GM18868 (cell line): ENCODE measurements at regions not wholly inside any gene's neighbourhood (a gene's known extent, or its start where the extent isn't known, plus 50 kb on each side); places are given as distances from the start of the nearest gene placed in this dataset.
"Not testable (repeated sequence)": the region's sequence is repeated elsewhere in the genome, so short reads cannot be mapped to it uniquely, and the experiment has no call there.

ENCODE experiments used
- ATAC-seq: cut with Tn5 transposase; IDR thresholded peaks from one replicate; pipeline ENCODE4 v1.9.1; 2021; ENCODE audit warnings: mild to moderate bottlenecking, moderate library complexity; ENCODE audit not compliant: unreplicated experiment

GRCh38 chr9:93879662-93880407 is 75.3 kb downstream of the BARX1 start:
- ATAC-seq: not testable (repeated sequence)

DNA sequence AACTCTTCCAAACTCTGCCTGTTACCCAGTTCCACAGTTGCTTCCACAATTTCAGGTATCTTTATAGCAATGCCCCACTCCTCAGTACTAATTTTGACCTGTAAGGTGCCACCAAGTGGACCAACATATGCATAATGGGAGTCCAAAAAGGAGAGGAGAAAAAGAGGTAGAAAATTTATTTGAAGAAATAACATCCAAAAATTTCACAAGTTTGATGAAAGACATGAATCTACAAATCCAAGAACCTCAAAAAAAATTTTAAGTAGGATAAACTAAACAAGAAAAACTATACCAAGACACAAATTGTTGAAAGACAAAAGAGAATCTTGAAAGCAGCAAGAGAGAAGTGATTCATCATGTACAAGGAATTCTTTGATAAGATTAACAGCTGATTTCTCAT is 79.8 kb downstream of the BARX1 start:
- no peak for ATAC-seq

GRCh38 chr9:93874242-93874641 is 80.9 kb downstream of the BARX1 start:
- no peak for ATAC-seq

- no peak for ATAC-seq
Observed at GRCh38 chr9:93871286-93871685, 83.9 kb downstream of the BARX1 start.

DNA sequence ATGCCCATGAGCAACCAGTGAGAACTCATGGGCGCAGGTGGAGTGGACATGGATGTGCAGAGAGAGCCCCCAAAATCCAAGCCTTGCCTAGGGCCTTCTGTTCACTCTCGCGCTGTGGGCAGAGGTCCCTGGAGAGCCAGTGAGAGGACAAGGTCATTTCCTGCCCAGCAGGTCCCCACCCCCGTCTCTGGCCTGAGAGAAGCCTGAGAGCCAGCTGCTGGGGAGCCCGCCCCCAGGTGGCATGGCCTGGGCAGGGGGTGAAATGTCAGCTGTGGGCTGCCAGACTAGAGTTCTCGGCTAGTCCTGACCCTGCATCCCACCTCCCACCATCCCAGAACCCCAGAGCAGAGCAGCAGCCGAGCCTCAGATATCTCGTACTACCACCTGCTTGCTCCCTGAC is 85.3 kb downstream of the BARX1 start:
- ATAC-seq: no peak

DNA sequence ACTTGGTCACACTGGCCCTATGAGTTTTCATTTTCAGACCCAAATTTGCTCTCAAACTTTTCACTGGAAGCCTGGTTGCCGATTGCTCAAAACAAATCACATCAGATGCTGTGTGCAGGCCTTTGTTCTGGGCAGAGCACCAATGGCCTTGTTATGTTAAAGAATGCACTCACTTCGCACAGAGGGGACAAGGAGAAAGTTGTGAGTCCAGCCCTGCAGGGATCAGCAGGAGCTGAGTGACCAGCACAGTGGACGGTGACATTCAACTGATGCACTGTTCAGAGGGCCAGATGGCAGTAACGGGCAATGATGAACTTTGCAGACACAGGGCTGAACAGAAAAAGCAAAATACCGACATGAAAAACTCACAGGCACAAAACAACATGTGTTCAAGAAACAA is 86.1 kb downstream of the BARX1 start:
- ATAC-seq: no peak

GRCh38 chr9:93865716-93866115 is 89.4 kb downstream of the BARX1 start:
- no peak for ATAC-seq

DNA sequence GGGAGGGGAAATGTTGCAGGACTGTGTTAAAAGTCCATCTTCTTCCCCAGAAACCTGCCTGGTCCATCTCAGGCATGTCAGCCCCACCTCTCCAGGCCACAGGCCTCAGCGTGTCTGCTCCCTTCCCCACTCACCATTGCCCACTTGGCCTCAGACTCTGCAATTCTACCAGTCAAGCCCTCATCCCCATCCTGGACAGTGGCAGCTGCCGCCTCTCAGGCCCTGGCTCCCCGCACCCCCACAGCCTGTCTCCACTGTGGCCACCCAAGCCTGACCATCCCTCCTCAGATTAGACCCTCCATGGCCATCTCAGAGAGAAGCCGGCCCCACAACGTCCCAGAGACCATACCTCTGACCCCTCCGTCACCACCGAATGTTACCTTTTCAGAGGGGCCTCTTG is 89.9 kb downstream of the BARX1 start:
- no peak for ATAC-seq

GRCh38 chr9:93864840-93865239 is 90.3 kb downstream of the BARX1 start:
- no peak for ATAC-seq

DNA sequence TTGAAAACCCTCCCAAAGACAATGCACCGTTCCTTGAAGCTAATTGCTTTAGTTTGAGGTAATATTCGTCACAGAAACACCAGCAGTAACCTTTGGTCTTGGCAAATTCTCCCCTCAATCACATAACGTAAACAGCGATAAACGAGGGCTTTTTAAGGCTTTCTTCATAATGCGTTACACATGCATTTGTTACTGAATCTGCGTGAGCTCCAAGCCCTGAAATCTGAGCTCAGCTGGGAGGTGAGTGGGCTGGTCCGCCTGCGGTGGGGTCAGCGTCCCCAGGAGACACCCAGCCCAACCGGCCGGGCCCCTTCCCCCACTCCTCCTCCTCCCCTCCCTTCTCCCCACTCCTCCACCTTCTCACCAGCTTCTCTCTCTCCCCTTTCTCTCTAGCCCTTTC is 91.1 kb downstream of the BARX1 start:
- ATAC-seq: no peak

DNA sequence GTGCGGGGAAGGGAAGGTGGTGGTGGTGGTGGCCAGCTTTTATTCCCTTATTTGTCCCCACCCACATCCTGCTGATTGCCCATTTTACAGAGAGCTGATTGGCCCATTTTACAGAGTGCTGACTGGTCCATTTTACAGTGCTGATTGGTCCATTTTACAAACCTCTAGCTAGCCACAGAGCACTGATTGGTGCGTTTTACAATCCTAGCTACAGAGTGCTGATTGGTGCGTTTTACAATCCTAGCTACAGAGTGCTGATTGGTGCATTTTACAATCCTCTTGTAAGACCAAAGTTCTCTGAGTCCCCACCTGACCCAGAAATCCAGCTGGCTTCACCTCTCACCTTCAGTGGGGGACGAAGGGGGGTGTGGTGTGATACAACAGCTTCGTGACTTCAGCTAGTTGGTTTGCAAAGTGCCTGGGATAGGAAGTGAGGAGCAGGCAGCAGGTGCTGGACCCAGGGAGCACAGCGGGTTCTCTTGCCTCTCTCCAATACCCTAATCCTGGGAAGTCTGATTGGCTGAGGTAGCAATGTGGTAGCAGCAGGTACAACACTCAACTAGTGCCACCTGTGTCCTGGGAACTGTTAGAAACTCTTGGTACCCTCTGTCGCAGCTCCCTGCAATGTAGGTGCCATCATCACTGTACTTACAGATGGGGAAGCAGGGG is 92.1 kb downstream of the BARX1 start:
- ATAC-seq: no peak

DNA sequence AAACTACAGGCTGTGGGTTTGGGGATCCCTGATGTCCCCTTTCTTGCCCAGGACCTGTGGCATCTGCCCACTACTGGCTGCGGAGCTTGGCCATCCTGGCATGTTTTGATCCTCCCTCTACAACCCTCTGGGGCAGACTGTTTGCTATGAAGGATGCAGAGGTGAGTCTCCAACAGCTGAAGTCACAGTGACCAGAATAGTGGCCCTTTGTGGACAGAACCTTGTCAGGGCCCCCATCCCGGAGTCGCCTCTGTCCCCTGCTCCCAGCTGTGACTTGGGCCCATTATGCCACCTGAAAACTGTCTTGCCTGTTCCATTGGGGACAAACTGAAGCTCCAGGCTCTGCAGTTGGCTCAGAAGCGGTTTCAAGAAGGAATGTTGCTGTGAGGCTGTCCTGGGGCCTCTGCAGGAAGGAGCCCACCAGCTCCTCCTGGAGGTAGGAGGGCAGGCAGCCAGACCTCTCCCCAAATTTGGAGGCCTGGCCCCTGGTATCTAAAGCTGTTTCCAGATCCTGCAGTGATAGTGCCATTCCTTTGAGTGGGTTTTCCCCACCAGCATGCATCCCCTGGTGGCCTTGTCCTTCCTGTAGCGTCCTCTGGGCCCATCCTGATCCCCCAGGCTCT is 93.3 kb downstream of the BARX1 start:
- ATAC-seq: no peak

DNA sequence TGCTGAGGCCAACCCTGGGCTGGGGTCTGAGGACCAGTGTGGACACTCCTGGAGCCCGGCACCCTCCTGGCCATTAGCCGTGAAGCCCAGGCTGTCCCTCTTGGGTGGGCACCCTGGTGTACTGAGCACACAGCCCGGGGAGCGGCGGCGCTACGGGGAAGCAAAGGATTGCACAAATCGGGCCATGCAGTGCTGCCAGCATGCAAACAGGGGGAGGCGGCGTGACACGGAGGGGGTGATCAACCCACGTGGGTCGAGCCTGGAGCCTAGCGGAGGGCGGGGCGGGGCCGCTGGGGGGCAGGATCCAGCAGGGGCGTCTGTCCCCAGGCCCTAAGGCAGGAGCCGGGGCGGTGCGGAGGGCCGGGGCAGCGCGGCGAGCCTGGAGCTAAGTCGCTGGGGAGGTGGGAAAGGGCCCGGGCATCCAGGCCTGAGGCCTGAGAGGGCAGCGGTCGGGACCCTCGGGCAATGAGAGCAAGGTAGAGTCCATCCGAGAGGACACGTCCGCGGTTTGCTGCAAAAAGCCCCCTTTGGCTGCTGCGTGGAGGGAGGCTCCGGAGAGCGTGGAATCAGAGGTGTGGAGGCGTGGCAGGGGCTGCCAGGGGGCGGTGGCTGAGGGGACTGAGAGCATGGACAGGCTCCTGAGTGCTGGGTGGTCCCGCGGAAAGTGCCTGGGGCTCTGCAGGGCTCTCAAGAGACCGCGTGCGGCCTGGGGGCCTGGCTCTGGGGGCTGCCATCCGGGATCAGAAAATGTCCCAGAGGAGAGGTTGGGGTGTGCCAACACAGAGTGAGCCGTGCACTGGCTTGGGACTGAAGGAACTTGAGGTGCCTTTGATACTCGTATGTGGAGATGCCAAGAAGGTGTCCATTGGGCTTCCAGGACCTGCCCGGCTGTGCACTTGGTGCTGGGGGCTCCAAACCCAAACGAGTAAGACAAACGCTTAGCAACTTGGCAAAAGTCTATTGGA is 94.2 kb downstream of the BARX1 start:
- ATAC-seq: no peak

DNA sequence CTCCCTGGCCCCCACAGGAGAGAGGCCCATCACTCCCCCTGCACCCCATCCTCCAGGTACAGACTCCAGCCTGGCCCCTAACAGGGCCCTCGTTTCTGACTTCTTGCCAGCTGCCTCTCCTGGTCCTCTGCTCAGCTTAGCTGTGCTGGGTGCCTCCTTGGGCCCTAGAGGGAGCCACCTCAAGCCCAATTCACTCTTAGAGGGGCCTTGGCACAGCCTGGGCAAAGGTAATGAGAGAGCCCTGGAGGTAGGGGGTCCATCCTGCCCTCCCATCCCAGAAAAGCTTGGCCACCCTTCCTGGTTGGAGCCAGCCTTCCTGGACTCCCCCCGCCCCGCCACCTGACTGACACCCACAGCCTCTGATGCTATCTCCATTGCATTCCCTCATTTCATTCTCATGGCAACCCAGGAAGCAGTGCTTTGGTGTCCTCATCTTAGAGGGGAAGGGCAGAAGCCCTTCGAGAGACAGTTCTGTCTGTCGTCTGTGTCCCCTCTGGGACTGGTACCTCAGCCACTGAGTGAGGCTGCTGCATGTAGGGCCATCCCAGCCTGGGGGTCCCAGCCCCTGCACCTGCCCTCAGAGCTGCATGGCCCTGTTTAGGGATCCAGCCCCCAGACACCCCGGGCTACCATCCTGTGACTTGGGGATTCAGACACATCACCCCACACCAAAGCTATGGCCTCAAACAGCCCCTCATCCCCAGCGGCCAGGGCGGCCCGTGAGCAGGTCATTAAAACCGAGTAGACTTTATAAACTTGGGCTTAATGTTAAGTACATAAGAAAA is 95.5 kb downstream of the BARX1 start:
- ATAC-seq: no peak

- ATAC-seq: no peak
Observed at GRCh38 chr9:93857528-93857927, 97.6 kb downstream of the BARX1 start.

DNA sequence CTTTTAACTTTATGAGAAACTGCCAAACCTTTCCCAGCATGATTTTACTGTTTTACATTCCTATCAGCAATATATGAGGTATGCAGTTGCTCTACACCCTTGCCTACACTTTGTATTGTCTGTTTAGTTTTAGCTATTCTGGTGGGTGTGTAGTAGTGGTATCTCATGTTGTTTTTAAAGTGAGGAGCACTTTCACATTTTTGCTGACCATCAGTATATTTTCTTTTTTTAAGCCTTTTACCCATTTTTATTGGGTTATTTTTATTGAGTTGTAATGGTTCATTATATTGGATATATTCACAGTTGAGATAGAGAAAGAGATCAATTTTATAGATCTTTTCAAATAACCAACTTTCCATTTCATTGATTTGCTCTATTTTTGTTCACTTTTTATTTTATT is 102.4 kb downstream of the BARX1 start:
- ATAC-seq: no peak

GRCh38 chr9:93846349-93846748 is 108.8 kb downstream of the BARX1 start:
- ATAC-seq: no peak

- ATAC-seq: no peak
Observed at GRCh38 chr9:93843396-93843795, 111.8 kb downstream of the BARX1 start.

- no peak for ATAC-seq
Observed at GRCh38 chr9:93830606-93831005, 124.5 kb downstream of the BARX1 start.

DNA sequence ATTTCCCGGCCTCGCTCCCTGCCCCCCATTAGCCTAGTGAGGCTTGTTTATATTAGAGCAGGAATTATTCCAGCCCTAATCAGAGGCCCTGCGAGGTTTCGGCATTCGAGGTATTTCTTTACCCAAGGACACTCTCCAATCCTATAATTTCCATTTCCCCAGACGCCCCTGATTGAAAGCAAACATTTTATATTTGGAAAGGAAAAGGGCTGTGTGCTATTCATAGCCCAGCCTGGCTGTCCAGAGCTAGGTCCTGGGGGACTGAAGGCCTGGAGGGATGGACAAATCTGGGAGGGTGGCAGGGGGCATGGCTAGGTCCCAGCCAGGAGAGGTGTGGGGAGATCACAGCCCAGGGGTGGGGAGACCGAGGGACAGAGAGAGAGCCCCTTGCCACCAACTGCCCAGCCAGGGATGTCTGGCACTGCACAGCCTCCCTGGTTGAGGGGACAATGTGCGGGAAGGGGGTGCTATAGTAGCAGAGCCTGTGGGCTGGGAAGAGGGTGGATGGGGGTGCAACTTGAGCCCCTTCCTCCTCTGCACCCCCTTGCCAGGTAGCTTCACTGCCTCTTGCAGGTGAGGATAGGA is 125.1 kb downstream of the BARX1 start:
- no peak for ATAC-seq
